HL-60 (cell line): ENCODE measurements at regions not wholly inside any gene's neighbourhood (a gene's known extent, or its start where the extent isn't known, plus 50 kb on each side); places are given as distances from the start of the nearest gene placed in this dataset.

Experiments used
- DNase-seq, 2 experiments: peaks; one replicate each; pipeline ENCODE4 v3.0.0-alpha.2; 2010 to 2020; ENCODE audit warnings: low read depth in 1 of 2, low spot score in 1 of 2
- H3K27ac ChIP-seq: fragments of 250-450 bp; sonication (Bioruptor Pico); replicated peaks from 2 replicates; pipeline ENCODE4 v1.5.1; 2020; ENCODE audit warnings: mild to moderate bottlenecking, moderate library complexity
- H3K27me3 ChIP-seq: fragments of 250-450 bp; sonication (Bioruptor Pico); 2 replicates; pipeline ENCODE4 v1.5.1; 2021; ENCODE audit warnings: mild to moderate bottlenecking, moderate library complexity; ENCODE audit not compliant: insufficient read depth, poor library complexity, severe bottlenecking
- H3K4me3 ChIP-seq: replicated peaks from 2 replicates; pipeline ENCODE4 v1.5.1; 2011; ENCODE audit warnings: mild to moderate bottlenecking, control low read depth, low read length; ENCODE audit not compliant: insufficient read depth
- CTCF ChIP-seq: IDR thresholded peaks from one replicate; pipeline ENCODE4 v1.5.1; 2011; ENCODE audit warnings: low read length, control low read depth, inconsistent platforms; ENCODE audit not compliant: insufficient read depth
- GABPA ChIP-seq: IDR thresholded peaks from 2 replicates; pipeline ENCODE4 v1.6.1; 2012; ENCODE audit warnings: low read depth
- POLR2AphosphoS5 ChIP-seq: IDR thresholded peaks from 2 replicates; pipeline ENCODE4 v1.6.1; 2012; ENCODE audit warnings: low read depth
- REST ChIP-seq: IDR thresholded peaks from 2 replicates; pipeline ENCODE4 v1.6.1; 2012; ENCODE audit warnings: low read depth; ENCODE audit not compliant: insufficient replicate concordance
- SPI1 ChIP-seq: IDR thresholded peaks from 2 replicates; pipeline ENCODE4 v1.6.1; 2012; ENCODE audit warnings: low read depth, mild to moderate bottlenecking, borderline replicate concordance

GRCh38 chr17:69709441-69709840, 294.9 kb downstream of the MAP2K6 start:
- no peak overlapping the region for H3K27ac ChIP-seq
- no peak for DNase-seq
- no peaks in the 10 kb centered on the region for H3K27me3 ChIP-seq
- no peak for TF ChIP-seq REST
- no peak for TF ChIP-seq CTCF
- TF ChIP-seq SPI1, result no peak
- no peak for TF ChIP-seq GABPA
- TF ChIP-seq POLR2AphosphoS5, result no peak
- H3K4me3 ChIP-seq, result no peak overlapping the region

GRCh38 chr17:69710926-69711325, 296.4 kb downstream of the MAP2K6 start:
- H3K4me3 ChIP-seq, result no peak overlapping the region
- H3K27ac ChIP-seq, result no peak overlapping the region
- no peaks in the 10 kb centered on the region for H3K27me3 ChIP-seq
- no peak for DNase-seq
- TF ChIP-seq CTCF (no peak), REST (no peak), SPI1 (no peak), POLR2AphosphoS5 (no peak), GABPA (no peak)

- no peak for DNase-seq
- no peak for TF ChIP-seq GABPA
- no peak for TF ChIP-seq CTCF
- no peak overlapping the region for H3K27ac ChIP-seq
These were observed 297.0 kb downstream of the MAP2K6 start for GRCh38 chr17:69711541-69711940.

GRCh38 chr17:69712801-69713311, 298.4 kb downstream of the MAP2K6 start:
- Histone ChIP-seq H3K27ac (no peak overlapping the region), H3K4me3 (no peak overlapping the region), H3K27me3 (no peaks in the 10 kb centered on the region)
- DNase-seq, result no peak
- TF ChIP-seq CTCF, result no peak
- no peak for TF ChIP-seq GABPA
- no peak for TF ChIP-seq SPI1
- TF ChIP-seq POLR2AphosphoS5, result no peak
- no peak for TF ChIP-seq REST

More at GRCh38 chr17:69711541-69711940, 297.0 kb downstream of the MAP2K6 start:
- H3K27me3 ChIP-seq, result no peaks in the 10 kb centered on the region
- H3K4me3 ChIP-seq, result no peak overlapping the region
